ENCODE measurements at regions not wholly inside any gene's neighbourhood (a gene's known extent, or its start where the extent isn't known, plus 50 kb on each side); places are given as distances from the start of the nearest gene placed in this dataset.
A peak's percentile ranks its signal among the peaks of the same experiment; 100 is the strongest.

- TF ChIP-seq AR (CRISPR knock-in tag; IDR thresholded peaks at IDR 0.05) (no peak), ETV6 (CRISPR knock-in tag; IDR thresholded peaks at IDR 0.05) (peak; percentile 67; the same call in 1 of the 2 replicates), TEAD1 (CRISPR knock-in tag; IDR thresholded peaks at IDR 0.05) (peak; percentile 65; the same call in 1 of the 2 replicates), ATF1 (CRISPR knock-in tag; IDR thresholded peaks at IDR 0.05) (no peak), FOXP4 (CRISPR knock-in tag; IDR thresholded peaks at IDR 0.05) (peak; percentile 83; the same call in 1 of the 2 replicates)
Observed at GRCh38 chr15:93331545-93332167, 242.6 kb upstream of the RGMA start (continued).

GRCh38 chr15:93330912-93331544 is 242.0 kb upstream of the RGMA start:
- H3K27me3 Mint-ChIP-seq (ENCODE audit: low read depth): peaks cover 90% of the 10 kb centered on the region
- no peaks in the 10 kb centered on the region for H3K9me3 Mint-ChIP-seq
- no peaks in the 10 kb centered on the region for H3K36me3 Mint-ChIP-seq
- peaks cover 73% of the 10 kb centered on the region for H3K4me1 Mint-ChIP-seq
- no peak overlapping the region for H3K27ac Mint-ChIP-seq
- peak overlapping the region; percentile 63 for H3K4me3 Mint-ChIP-seq
- ChIA-PET CTCF (interaction anchor here (0.9 to 1.9 kb wide), 6 partner anchors 146 to 788 kb away, joined by 3 to 21 read pairs (median 4); no protein-coding TSS in a partner anchor), POLR2A (no interaction called here)
- ATAC-seq (peak; percentile 8), DNase-seq (ENCODE audit: low spot score) (no peak)
- TF ChIP-seq ZBTB43 (CRISPR knock-in tag; IDR thresholded peaks at IDR 0.05): no peak
- TF ChIP-seq AR (CRISPR knock-in tag; IDR thresholded peaks at IDR 0.05): no peak
- no peak for TF ChIP-seq CDX4 (CRISPR knock-in tag; IDR thresholded peaks at IDR 0.05; ENCODE audit: borderline replicate concordance)
- TF ChIP-seq CTCF (IDR thresholded peaks at IDR 0.05): no peak
- no peak for TF ChIP-seq E2F5 (CRISPR knock-in tag; IDR thresholded peaks at IDR 0.05)
- TF ChIP-seq ZNF121 (CRISPR knock-in tag; IDR thresholded peaks at IDR 0.05): no peak
- 0 out of 2 replicates have a peak, but pooled peaks have one; percentile 0 for TF ChIP-seq SP1 (CRISPR knock-in tag; conservative IDR thresholded peaks at IDR 0.05)
- TF ChIP-seq FOXJ3 (CRISPR knock-in tag; IDR thresholded peaks at IDR 0.05; ENCODE audit: borderline replicate concordance): no peak
- TF ChIP-seq USF2 (CRISPR knock-in tag; IDR thresholded peaks at IDR 0.05): peak; percentile 49; the same call in 1 of the 2 replicates
- TF ChIP-seq CBFB (CRISPR knock-in tag; IDR thresholded peaks at IDR 0.05; ENCODE audit: low read depth): no peak
- TF ChIP-seq ATF2 (CRISPR knock-in tag; IDR thresholded peaks at IDR 0.05; ENCODE audit: borderline replicate concordance, low read depth): no peak
- no peak for TF ChIP-seq ZBTB21 (CRISPR knock-in tag; IDR thresholded peaks at IDR 0.05; ENCODE audit: borderline replicate concordance)
